ENCODE measurements at regions not wholly inside any gene's neighbourhood (a gene's known extent, or its start where the extent isn't known, plus 50 kb on each side); places are given as distances from the start of the nearest gene placed in this dataset.
"Not testable (repeated sequence)": the region's sequence is repeated elsewhere in the genome, so short reads cannot be mapped to it uniquely, and the experiment has no call there.

GRCh38 chr4:138487230-138487629 is 245.1 kb upstream of the SLC7A11 start:
- DNase-seq: no peak

GRCh38 chr4:138485498-138485897 is 243.3 kb upstream of the SLC7A11 start:
- DNase-seq: no peak

GRCh38 chr4:138475116-138475515 is 233.0 kb upstream of the SLC7A11 start:
- DNase-seq: no peak

- no peak for DNase-seq
Observed at GRCh38 chr4:138473339-138473738, 231.2 kb upstream of the SLC7A11 start.

GRCh38 chr4:138460477-138461414 is 218.6 kb upstream of the SLC7A11 start:
- DNase-seq: no peak

GRCh38 chr4:138458751-138459150 is 216.6 kb upstream of the SLC7A11 start:
- no peak for DNase-seq

- not testable (repeated sequence) for DNase-seq
Observed at GRCh38 chr4:138456349-138456748, 214.2 kb upstream of the SLC7A11 start.

- no peak for DNase-seq
Observed at GRCh38 chr4:138455097-138455496, 212.9 kb upstream of the SLC7A11 start.

GRCh38 chr4:138452826-138453225 is 210.7 kb upstream of the SLC7A11 start:
- no peak for DNase-seq

GRCh38 chr4:138451276-138451663 is 209.1 kb upstream of the SLC7A11 start:
- no peak for DNase-seq

GRCh38 chr4:138450546-138451275 is 208.6 kb upstream of the SLC7A11 start:
- DNase-seq: no peak

- no peak for DNase-seq
Observed at GRCh38 chr4:138449938-138450337, 207.8 kb upstream of the SLC7A11 start.

GRCh38 chr4:138448169-138448568 is 206.0 kb upstream of the SLC7A11 start:
- DNase-seq: no peak

GRCh38 chr4:138446456-138446855 is 204.3 kb upstream of the SLC7A11 start:
- DNase-seq: no peak

GRCh38 chr4:138445098-138445497 is 202.9 kb upstream of the SLC7A11 start:
- DNase-seq: no peak

- DNase-seq: no peak
Observed at GRCh38 chr4:138444260-138444659, 202.1 kb upstream of the SLC7A11 start.

GRCh38 chr4:138439143-138439581 is 197.0 kb upstream of the SLC7A11 start:
- no peak for DNase-seq

GRCh38 chr4:138438608-138439007 is 196.5 kb upstream of the SLC7A11 start:
- DNase-seq: no peak

- DNase-seq: no peak
Observed at GRCh38 chr4:138437263-138437851, 195.2 kb upstream of the SLC7A11 start.

- DNase-seq: not testable (repeated sequence)
Observed at GRCh38 chr4:138435733-138436132, 193.6 kb upstream of the SLC7A11 start.

GRCh38 chr4:138435046-138435445 is 192.9 kb upstream of the SLC7A11 start:
- DNase-seq: not testable (repeated sequence)

GRCh38 chr4:138428611-138429010 is 186.5 kb upstream of the SLC7A11 start:
- no peak for DNase-seq

- no peak for DNase-seq
Observed at GRCh38 chr4:138426786-138427185, 184.6 kb upstream of the SLC7A11 start.

GRCh38 chr4:138420471-138420870 is 178.3 kb upstream of the SLC7A11 start:
- DNase-seq: no peak

Data from cerebellar nuclear complex (tissue), 1 donor.